ENCODE measurements at regions not wholly inside any gene's neighbourhood (a gene's known extent, or its start where the extent isn't known, plus 50 kb on each side); places are given as distances from the start of the nearest gene placed in this dataset.

DNA sequence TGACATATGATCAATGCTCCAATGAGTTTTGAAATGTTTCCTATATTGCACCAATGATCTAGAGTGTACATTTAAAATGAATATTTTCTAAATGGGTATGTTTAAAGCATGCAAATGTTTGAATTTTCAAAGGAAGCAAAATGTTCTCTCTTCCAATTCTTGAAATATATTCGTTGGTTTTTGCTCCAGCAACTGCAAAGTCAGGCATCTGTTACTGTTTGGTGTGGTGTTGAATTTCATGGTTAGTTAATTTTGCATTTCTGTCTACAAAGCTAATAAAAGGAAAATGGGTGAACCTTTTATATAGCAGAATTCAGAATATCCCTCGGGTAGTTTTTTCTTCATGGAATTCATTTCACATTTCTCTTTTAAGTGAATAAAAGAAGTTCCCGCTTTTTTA is 1018.3 kb downstream of the GRIK2 start:
- DNase-seq (ENCODE audit: low read depth in 2 of 2): no peak

DNA sequence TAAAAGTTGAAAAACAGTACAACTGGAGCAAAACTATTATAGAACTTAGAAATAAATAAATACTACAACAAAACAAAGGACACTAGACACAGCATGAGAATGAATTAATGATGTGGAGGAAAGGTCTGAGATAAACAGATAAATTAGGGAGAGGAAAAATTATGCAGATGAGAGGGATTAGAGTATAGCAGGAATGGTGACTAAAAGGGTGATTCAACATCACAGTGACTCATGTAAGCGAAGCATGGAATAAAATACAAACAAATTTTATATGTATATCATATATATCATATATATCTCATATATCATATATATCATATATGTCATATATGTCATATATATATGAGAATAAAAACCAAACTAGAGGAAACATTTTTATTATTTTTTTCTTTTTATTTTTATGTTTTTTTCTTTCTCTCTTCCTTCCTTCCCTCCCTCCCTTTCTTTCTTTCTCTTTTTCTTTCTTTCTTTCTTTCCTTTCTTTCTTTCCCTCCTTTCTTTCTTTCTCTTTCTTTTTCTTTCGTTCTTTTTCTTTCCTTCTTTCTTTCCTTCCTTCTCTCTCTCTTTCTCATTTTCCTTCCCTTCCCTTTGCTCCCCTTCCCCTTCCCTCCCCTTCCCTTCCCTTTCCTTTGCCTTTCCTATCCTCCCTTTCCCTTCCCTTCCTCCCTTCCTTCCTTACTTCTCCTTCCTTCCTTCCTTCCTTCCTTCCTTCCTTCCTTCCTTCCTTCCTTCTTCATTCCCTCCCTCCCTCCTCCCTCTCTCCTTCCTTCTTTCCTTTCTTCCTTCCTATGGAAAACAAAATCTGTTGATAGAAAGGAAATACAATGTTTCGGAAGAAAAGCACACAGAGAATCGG is 1014.6 kb downstream of the GRIK2 start:
- no peak for DNase-seq (ENCODE audit: low read depth in 2 of 2)

DNA sequence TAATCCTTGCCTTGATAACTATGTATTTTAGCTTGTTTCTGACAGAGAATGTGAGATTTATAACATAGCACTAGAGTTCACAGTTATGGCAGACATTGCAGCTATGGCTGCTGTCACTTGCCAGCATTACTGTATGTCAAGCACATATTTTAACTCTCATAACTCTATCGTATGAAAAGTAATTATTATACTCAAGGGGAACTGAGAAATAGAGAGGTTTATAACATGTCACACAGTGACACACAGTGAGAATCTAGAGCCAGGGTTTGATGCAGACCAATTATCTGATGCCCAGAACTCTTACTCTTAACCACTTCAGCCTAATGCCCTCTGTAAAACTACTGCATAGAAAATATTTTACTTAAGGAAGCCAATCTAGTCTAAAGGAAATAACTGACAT is 1012.4 kb downstream of the GRIK2 start:
- no peak for DNase-seq (ENCODE audit: low read depth in 2 of 2)

DNA sequence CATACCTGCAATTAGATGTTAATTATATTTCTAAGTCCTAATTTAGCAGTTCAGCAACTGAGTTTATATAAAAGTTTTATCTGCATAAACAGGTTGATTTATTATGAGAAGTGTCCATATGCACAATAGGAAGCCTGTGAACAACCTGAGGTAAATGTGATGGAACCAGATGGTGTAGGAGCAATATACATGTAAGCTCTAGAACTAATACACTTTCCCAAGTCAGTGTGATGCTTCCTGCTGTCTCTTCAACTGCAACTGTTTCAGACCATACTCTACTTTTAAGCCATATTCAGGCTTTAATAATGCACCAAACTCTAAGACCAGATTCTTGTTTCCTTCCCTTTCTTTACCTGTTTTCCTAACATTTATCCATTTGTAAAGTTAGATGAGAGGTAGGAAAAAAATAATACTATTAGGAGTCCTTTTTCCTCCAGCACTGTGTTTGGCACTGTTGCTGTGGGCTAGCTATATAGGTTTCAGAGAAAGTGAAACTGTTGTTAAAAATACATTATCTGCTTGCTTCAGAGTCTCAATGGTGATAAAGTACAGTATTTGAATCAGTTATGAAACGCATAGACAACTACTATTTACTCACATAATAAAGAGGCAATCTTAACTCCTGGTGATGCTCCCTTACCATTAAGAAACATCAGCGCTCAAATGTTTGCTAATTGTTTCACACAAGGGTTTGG is 1009.3 kb downstream of the GRIK2 start:
- no peak for DNase-seq (ENCODE audit: low read depth in 2 of 2)

DNA sequence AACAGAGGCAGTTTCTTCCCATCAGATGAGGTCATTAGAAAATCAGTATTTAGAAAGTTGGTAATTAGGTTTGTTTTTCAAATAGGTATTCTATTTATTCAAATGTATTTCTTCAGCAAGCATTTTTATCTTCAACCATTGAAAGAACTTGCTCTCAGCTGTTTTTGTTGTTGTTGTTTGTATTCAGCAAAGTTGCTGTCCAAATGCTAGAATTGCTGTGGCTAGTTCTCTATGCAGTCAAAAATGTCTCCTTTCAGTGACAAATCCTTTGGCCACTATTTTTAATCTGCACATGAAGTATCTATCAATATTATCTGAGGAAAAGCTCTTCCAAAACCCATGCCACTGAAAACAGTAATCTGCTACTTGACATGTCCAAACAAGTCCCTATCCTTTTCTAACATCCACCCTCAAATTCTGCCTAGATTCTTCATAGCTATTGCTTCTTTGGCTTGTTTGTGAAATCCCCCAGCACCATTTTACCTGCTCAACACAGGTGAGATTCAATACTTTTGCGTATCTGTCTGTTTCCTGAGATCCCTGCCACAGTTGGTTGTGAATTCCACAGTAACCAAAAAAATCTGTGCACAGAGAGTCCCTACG is 1005.4 kb downstream of the GRIK2 start:
- no peak for DNase-seq (ENCODE audit: low read depth in 2 of 2)

DNA sequence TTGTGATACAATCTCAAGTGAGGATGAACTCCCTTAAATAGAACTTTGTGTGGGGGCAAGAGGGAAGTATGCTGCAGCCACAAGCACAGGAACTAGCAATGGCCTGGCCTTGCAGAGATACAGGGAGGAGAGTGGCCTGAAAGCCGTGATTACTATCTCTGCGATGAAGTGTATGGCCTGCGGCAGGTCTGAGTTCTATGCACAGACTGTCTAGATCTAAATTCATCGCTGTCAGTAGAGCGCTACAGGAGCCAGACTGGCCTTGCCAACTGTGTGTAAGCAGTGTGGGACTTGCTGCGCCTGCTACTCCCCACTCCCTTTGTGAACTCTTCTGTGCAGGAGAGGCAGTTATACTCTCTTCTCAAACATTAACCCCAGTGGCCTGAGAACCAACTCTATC is 997.0 kb downstream of the GRIK2 start:
- DNase-seq (ENCODE audit: low read depth in 2 of 2): no peak

DNA sequence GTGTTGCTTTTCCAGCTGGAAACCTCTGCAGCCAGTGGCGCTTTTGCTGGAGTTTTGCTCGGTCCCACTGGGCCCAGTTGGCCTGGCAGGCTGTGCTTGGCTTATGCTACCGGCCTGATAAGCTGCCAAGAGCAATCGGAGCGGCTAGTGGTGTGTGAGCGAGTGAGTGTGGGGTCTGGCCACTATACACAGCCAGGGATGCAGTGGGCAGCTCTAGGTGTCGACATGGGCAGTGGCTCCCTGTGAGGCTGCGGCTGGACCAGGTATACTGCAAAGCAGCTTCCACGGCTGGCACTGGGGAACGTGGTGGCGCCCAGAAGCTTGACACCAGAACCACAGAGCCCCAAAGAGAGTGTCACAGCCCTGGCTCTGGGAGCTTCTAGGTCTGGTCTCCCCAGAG is 996.5 kb downstream of the GRIK2 start:
- no peak for DNase-seq (ENCODE audit: low read depth in 2 of 2)

DNA sequence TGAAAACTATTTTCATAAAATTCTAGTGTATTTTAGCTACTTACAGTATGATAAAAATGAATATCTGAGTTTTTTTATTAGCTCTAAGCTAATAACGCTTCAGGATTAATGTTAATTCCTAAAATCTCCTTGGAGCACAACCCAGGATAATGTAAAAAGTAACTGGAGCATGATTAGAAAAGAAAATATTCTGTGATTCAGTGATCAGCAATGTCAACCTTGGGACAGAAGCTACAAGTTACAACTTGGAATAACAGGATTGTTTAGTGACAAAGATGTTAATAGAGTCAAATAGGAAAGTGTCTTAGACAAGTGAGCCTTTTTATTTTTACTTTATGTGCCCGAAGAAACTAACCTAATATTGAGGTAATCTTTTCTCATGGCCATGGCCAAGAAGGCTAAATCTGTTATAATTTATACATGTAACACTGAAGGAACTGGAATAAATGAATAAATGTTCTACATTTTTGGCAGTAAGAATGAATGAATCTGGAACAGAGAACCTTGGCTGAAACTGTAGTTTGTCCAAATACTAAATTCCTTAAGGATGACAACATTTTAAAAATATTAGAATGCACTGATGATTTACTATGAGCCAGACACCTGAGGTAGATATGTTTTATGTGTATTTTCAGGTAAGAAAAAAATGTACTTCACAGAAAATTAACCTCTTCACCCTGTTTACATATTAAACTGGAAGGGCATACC is 994.0 kb downstream of the GRIK2 start:
- no peak for DNase-seq (ENCODE audit: low read depth in 2 of 2)

DNA sequence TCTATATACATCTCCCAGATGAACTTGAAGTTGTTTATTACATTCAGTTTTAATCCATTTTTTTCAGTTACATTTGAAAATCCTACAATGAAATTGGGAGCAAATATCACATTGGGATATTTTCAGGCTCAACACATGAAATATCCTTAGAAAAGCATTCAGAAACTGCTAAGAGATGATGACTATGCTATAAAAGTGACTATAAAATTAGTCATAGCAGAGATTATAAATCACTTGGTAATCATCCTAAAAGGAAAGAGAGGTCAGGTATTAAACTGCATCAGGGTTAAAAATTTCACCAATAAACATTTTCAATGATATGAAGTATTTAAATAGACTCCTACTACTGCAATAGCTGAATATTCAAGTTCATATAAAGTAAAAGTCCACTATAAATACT is 987.7 kb downstream of the GRIK2 start:
- no peak for DNase-seq (ENCODE audit: low read depth in 2 of 2)

DNA sequence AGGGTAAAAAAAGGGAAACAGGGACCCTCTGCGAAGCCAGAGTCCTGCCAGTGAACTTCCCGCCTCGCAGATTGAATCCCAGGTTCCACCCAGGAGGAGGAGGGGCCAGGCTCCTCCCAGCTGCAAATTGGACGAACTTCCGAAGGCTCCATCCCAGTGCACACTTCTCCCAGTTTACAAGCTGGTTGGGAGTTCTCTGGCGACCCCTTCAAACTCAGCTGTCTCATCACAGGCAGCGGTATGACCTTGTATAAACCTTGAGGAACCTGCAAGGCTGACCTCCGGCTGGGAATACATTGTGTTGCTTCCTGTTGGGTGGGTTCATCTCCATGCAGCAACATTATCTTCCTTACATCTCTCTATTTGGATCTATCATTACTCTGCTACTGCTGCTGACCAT is 962.7 kb downstream of the GRIK2 start:
- DNase-seq (ENCODE audit: low read depth in 2 of 2): no peak

DNA sequence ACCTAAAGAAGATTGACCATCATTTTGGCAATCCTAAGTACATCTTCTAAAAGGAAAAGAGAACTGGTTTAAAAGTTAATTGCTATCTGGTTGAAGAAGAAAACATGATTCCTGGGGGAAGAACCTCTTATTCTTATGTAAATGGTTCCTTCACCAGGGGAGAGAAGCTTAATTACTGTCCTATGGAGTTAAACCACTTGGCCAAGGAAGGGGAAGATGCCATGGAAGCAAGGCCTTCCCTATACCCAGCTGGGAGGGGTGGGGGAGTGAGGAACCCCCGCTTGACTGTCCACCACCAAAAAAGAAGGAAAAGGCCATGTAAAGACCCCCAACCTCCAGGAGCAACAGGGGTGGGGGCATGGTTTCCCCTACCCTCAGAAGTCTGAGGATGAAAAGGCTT is 962.1 kb downstream of the GRIK2 start:
- DNase-seq (ENCODE audit: low read depth in 2 of 2): no peak

DNA sequence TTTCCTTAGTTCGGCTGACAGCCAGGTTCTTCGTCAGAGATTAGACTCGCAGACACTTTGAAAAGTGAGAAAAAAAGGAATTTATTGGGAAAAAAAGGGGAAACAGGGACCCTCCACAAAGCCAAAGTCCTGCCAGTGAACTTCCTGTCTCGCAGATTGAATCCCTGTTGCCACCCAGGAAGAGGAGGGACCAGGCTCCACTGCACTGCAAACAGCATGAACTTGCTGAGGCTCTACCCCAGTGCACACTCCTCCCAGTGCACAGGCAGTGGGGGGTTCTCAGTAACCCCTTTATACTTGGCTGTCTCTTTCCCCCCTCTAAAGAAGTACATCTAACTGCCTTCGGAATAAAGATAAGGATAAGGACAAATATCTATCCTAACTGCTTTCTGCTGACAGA is 959.0 kb downstream of the GRIK2 start:
- DNase-seq (ENCODE audit: low read depth in 2 of 2): no peak

DNA sequence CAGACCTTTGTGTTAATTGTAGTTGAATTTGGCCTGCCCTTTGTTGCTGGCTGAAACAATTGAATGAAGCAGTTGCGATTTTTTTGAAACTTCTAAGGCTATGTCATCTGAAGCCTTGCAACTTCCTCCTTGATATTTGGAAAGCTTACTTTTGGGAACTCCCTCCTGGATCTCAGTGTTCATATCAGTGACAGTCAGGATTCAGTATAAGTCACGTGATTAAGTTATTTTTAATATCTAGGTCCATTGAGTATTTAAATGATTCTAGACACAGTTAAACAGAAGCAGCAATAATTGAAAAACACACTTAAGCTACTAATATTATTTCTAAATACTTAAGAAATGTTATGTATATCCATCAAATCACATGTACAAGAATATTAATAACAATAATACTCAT is 951.3 kb downstream of the GRIK2 start:
- no peak for DNase-seq (ENCODE audit: low read depth in 2 of 2)

DNA sequence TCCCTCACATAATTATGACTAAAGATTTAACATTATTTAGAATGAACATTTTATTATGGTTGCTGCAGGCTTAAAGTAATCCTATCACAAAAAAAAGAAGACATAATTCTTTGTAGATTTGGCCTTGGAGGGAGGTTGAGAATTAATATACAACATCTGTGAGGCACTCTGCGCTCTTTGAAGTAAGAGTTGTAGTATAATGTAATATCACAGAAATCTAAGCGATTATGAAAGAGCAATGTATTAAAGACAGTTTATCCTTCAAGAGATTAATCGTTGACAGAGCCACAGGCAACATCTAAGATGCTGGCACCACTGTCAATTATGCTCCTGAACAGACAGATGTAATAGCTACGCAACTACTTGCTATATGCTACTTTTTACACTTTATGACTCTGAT is 946.8 kb downstream of the GRIK2 start:
- DNase-seq (ENCODE audit: low read depth in 2 of 2): no peak

DNA sequence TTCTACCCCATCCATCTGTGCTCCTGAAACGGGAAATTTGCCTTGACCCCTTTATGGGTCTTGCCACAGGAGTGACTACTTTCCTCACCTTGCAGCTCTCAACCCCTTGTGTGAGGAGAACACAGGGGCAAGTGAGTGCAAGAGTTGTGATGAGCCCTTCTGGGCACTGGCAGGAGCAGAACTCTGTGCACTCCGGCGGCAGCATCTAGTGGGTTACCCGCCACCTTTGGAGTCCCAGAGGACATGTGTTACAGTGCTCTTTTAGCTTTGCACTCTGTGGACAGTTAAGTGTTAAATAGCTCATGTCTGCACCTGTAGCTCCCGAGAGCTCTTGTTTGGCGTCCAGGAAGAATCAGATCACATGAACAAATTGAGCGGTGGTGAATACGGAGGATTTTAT is 940.2 kb downstream of the GRIK2 start:
- DNase-seq (ENCODE audit: low read depth in 2 of 2): no peak

DNA sequence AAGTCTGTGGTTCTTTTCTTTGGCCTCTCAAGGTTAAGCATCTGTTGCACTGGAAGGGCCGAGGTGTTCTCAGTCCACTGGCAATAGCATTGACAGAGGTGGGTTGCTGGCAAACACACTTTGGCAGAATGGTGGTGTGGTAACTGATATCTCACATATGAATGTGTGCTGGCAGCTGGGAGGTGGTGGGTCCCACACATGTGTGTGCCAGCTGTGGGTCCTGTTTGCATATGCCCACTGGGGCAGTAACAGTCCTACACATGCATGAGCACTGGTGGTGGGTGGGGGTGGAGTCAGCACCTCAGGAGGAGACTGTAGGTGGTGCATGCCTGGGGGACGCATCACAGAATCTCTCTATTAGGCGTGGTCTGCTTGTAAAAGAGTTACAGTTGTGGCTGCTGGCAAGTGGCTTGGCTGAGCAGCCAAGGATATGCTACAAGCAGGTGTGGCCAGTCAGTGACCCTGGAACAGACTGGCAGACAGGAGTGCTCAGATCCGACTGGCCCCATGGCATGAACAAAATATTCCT is 934.3 kb downstream of the GRIK2 start:
- DNase-seq (ENCODE audit: low read depth in 2 of 2): no peak

DNA sequence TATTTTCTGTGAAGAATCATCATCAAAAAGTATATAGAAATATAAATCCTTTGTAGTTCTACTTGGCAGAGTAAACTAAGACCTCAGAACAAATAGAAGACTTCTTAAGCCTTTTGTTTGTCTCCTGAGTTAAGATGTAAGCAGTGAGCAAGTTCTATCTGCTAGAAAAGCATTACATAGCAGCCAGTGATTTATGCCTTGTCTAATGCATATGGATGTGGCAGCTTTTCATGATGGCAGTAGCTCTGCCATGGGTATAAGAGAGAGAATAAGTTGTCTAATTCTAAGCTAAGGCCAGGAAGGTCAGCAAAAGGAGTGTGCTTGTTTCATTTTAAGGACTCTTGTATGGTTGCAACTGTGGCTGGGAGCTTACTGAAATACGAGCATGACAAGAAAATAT is 920.2 kb downstream of the GRIK2 start:
- no peak for DNase-seq (ENCODE audit: low read depth in 2 of 2)

DNA sequence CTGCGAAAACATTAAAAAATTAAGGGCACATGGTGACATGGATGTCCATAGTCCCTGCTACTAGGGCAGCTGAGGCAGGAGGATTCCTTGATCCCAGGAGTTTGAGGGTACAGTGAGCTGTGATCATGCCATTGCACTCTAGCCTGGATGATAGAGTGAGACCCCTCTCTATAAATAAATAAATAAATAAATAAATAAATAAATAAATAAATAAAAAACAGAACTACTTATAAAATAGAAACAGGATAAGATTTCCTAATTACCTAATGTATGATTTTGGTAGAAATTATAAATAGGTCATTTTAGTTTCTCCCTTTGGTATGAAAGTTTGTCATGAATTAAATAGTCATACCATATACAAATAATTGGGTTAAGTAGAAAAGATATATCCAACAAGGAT is 916.2 kb downstream of the GRIK2 start:
- no peak for DNase-seq (ENCODE audit: low read depth in 2 of 2)

DNA sequence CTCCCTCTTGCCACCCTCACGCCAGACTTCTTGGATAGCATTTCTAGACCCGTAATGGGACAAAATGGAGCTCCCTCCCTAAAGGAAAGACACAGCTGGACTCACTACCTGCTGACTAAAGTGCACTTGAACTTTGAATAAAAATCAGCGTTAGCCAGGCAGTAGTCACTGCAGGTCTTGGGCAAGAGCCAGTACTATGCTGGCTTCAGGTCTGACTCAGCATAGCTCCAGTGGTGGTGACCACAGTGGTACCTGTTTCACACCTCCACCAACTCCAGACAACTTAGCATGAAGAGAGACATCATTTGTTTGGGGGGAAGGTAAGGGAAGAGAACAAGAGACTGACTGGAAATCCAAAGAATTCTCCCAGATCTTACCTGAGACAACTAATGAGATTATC is 906.8 kb downstream of the GRIK2 start:
- no peak for DNase-seq (ENCODE audit: low read depth in 2 of 2)

DNA sequence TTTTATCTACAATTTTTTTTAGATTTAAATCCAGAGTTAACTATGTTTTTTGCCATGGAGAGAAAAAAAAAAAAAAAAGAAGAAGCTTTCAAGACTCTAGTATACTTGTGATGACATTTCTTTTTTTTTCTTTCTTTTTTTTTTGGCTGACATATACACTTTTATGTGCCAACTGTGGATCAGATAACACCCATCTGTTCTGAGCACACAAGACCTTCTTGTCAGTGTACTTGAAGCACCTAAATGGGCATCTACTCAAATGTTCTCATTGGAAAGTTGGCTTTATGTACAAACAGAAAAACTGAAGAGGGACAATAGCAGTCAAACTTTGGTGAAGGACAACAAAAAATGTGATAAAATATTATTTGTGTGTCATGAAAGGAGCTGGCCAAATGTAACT is 904.5 kb downstream of the GRIK2 start:
- no peak for DNase-seq (ENCODE audit: low read depth in 2 of 2)
